K562 (cell line): ENCODE measurements at regions not wholly inside any gene's neighbourhood (a gene's known extent, or its start where the extent isn't known, plus 50 kb on each side); places are given as distances from the start of the nearest gene placed in this dataset.

Experiments used
- ATAC-seq: fragments of 200-7000 bp; cut with Tn5 transposase; 3 replicates; pipeline ENCODE4 v1.9.1; 2020; ENCODE audit warnings: moderate library complexity
- BruUV-seq: library from RNA; stranded (reverse); fragments of 400-500 nt; replicated peaks from 2 replicates; lab custom pipeline; 2021; lab: Mats Ljungman, UMichigan
- CTCF ChIA-PET: fragments of 300-600 bp; formaldehyde crosslinking; extraction: SDS; loops from one replicate; lab custom pipeline; 2021; ENCODE audit warnings: low intra/inter-chr PET ratio; lab: Yijun Ruan, JAX
- POLR2A ChIA-PET: fragments of 300-600, 350-650 bp; sonication (Branson Sonifier 250); formaldehyde crosslinking; extraction: SDS; loops from one replicate; lab custom pipeline; 2021; ENCODE audit warnings: antibody characterized with exemption, inconsistent platforms; lab: Yijun Ruan, JAX
- DNase-seq, 4 experiments: peaks; one replicate each; pipeline versions ENCODE4 v3.0.0 to v3.0.0-alpha.2; 2011 to 2018; ENCODE audit warnings: low spot score in 3 of 4, mixed read lengths in 3 of 4; ENCODE audit errors: extremely low read depth in 1 of 4
- FAIRE-seq: peaks from 2 replicates; lab custom pipeline; 2011; peaks lifted over from hg19 to GRCh38; lab: Jason Lieb, UNC
- H2AFZ ChIP-seq: 2 replicates; pipeline ENCODE4 v1.6.0; 2011; ENCODE audit warnings: low read depth, low read length, control low read depth, inconsistent platforms
- H3K27ac ChIP-seq: fragments of 200-600 bp; 3 replicates; pipeline ENCODE4 v1.8.0; 2011; ENCODE audit warnings: low read depth, mild to moderate bottlenecking, control low read depth, inconsistent platforms, low read length, moderate library complexity, mixed read lengths; ENCODE audit errors: extremely low read depth
- H3K27me3 ChIP-seq, 2 experiments: fragments of 300-600 bp in 1 of 2; 2 replicates in 1 of 2; 3 replicates in 1 of 2; pipeline versions ENCODE4 v1.6.0 to v1.8.0; 2011; ENCODE audit warnings: inconsistent platforms in 2 of 2, low read length in 2 of 2, mild to moderate bottlenecking in 1 of 2, mixed read lengths in 1 of 2, moderate library complexity in 1 of 2; ENCODE audit not compliant: control insufficient read depth in 2 of 2, insufficient read depth in 2 of 2
- H3K36me3 ChIP-seq: fragments of 300-600 bp; 3 replicates; pipeline ENCODE4 v1.8.0; 2011; ENCODE audit warnings: mild to moderate bottlenecking, low read length, inconsistent platforms; ENCODE audit not compliant: control insufficient read depth, insufficient read depth
- H3K4me1 ChIP-seq, 2 experiments: fragments of 200-600 bp in 1 of 2; replicated peaks in 1 of 2; 2 replicates in 1 of 2; 3 replicates in 1 of 2; pipeline versions ENCODE4 v1.5.1 to v1.8.0; 2011; ENCODE audit warnings: inconsistent platforms in 2 of 2, low read length in 2 of 2, mild to moderate bottlenecking in 1 of 2, mixed read lengths in 1 of 2, moderate library complexity in 1 of 2; ENCODE audit not compliant: control insufficient read depth in 2 of 2, insufficient read depth in 2 of 2
- H3K4me2 ChIP-seq: 2 replicates; pipeline ENCODE4 v1.6.1; 2011; ENCODE audit warnings: low read length, control low read depth, inconsistent platforms, mixed read lengths; ENCODE audit not compliant: insufficient read depth
- H3K4me3 ChIP-seq: fragments of 200-600 bp; sonication (generic), shearing (Covaris generic); 2 replicates; pipeline ENCODE4 v1.5.1; 2016; ENCODE audit warnings: control low read depth, inconsistent platforms
- H3K79me2 ChIP-seq: fragments of 200-600 bp; 3 replicates; pipeline ENCODE4 v1.8.0; 2011; ENCODE audit warnings: low read length, inconsistent platforms; ENCODE audit not compliant: control insufficient read depth, insufficient read depth
- H3K9ac ChIP-seq, 2 experiments: 2 replicates each; pipeline versions ENCODE4 v1.6.0 to v1.6.1; 2011; ENCODE audit warnings: low read depth in 2 of 2, low read length in 2 of 2, control low read depth in 1 of 2, inconsistent platforms in 1 of 2, mild to moderate bottlenecking in 1 of 2, mixed read lengths in 1 of 2; ENCODE audit not compliant: insufficient read depth in 1 of 2
- H3K9me1 ChIP-seq: one replicate; pipeline ENCODE4 v1.6.0; 2011; ENCODE audit warnings: inconsistent platforms, mild to moderate bottlenecking, low read length, moderate library complexity; ENCODE audit not compliant: control insufficient read depth, insufficient read depth
- H3K9me3 ChIP-seq: replicated peaks from 2 replicates; pipeline ENCODE4 v1.5.1; 2011; ENCODE audit warnings: low read depth, low read length, inconsistent platforms; ENCODE audit not compliant: control insufficient read depth, insufficient read depth
- H4K20me1 ChIP-seq: replicated peaks from 2 replicates; pipeline ENCODE4 v1.6.1; 2011; ENCODE audit warnings: low read length, inconsistent platforms, mixed read lengths; ENCODE audit not compliant: control insufficient read depth, insufficient read depth
- FOXJ3 ChIP-seq: sonication (generic); formaldehyde crosslinking; IDR thresholded peaks from 2 replicates; pipeline ENCODE4 v1.4.0; 2020; ENCODE audit warnings: mild to moderate bottlenecking, missing genetic modification reagents
- HDGF ChIP-seq: fragments of 450-650 bp; IDR thresholded peaks from 2 replicates; pipeline ENCODE4 v1.6.1; 2016
- PHF20 ChIP-seq: fragments of 450-650 bp; IDR thresholded peaks from 2 replicates; pipeline ENCODE4 v1.6.1; 2018; ENCODE audit not compliant: partially characterized antibody
- STAT5A ChIP-seq: IDR thresholded peaks from 2 replicates; pipeline ENCODE4 v1.6.1; 2012; ENCODE audit warnings: low read length, inconsistent platforms, borderline replicate concordance
- WGBS: fragments of 100-300 bp; shearing (Covaris generic); methylation state at CpG from one replicate; pipeline ENCODE4 v1.1.6; 2016; ENCODE audit warnings: low coverage, mixed read lengths; ENCODE audit not compliant: insufficient coverage; ENCODE audit errors: missing lambda C conversion rate; 5-methylcytosine and 5-hydroxymethylcytosine counted together
- in situ Hi-C: fragments of 300-500 bp; cut with MboI; formaldehyde crosslinking; loops from 4 replicates; pipeline ENCODE4 v1.15.0; 2018; ENCODE audit warnings: inconsistent platforms, mixed read lengths
- intact Hi-C: fragments of 100-400 bp; cut with micrococcal nuclease; formaldehyde crosslinking; loops from 2 replicates; pipeline ENCODE4 v1.14.2; 2022
- TF ChIP-seq, protein P1 (sequence below): fragments of 250-450 bp; sonication (Bioruptor Pico); IDR thresholded peaks from 2 replicates; pipeline ENCODE4 v1.4.0; 2020; ENCODE audit warnings: borderline replicate concordance
- TF ChIP-seq, protein P2 (sequence below): sonication (generic); IDR thresholded peaks from 2 replicates; pipeline ENCODE4 v1.6.1; 2016

DNA sequence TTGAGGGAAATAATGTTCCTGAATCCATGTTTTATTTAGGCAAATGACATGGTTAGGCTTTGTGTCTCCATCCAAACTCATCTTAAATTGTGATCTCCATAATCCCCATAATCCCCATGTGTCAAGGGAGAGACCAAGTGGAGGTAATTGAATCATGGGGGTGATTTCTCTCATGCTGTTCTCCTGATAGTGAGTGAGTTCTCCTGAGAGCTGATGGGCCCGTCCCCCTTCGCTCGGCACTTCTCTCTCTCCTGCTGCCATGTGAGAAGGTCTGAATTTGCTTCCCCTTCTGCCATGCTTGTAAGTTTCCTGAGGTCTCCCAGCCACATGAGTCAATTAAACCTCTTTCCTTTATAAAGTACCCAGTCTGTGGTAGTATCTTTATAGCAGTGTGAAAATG, 563.0 kb upstream of the NR3C2 start:
- Histone ChIP-seq H3K27ac (no peak overlapping the region), H3K4me3 (no peak overlapping the region), H3K4me2 (no peak overlapping the region), H2AFZ (no peak overlapping the region), H3K36me3 (no peaks in the 10 kb centered on the region), H4K20me1 (no peaks in the 10 kb centered on the region)
- ATAC-seq, result no peak
- WGBS, result 7% methylated on average over 3 of the region's 3 CpGs
- CTCF ChIA-PET, result interaction anchor here (0.6 kb wide), 1 partner anchor 171 kb away, joined by 3 read pairs; no protein-coding TSS in a partner anchor
- TF ChIP-seq, protein P1, sequence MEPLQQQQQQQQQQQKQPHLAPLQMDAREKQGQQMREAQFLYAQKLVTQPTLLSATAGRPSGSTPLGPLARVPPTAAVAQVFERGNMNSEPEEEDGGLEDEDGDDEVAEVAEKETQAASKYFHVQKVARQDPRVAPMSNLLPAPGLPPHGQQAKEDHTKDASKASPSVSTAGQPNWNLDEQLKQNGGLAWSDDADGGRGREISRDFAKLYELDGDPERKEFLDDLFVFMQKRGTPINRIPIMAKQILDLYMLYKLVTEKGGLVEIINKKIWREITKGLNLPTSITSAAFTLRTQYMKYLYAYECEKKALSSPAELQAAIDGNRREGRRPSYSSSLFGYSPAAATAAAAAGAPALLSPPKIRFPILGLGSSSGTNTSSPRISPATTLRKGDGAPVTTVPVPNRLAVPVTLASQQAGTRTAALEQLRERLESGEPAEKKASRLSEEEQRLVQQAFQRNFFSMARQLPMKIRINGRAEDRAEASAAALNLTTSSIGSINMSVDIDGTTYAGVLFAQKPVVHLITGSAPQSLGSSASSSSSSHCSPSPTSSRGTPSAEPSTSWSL (CRISPR knock-in tag), result no peak
- TF ChIP-seq FOXJ3 (CRISPR knock-in tag), result no peak
- no peak for TF ChIP-seq STAT5A
- TF ChIP-seq, protein P2, sequence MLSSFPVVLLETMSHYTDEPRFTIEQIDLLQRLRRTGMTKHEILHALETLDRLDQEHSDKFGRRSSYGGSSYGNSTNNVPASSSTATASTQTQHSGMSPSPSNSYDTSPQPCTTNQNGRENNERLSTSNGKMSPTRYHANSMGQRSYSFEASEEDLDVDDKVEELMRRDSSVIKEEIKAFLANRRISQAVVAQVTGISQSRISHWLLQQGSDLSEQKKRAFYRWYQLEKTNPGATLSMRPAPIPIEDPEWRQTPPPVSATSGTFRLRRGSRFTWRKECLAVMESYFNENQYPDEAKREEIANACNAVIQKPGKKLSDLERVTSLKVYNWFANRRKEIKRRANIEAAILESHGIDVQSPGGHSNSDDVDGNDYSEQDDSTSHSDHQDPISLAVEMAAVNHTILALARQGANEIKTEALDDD, result no peak
- TF ChIP-seq PHF20, result no peak
- no peak for TF ChIP-seq HDGF
- TF ChIP-seq, all 486 proteins: peak for 0
- Histone ChIP-seq H3K79me2 (no peaks in the 10 kb centered on the region), H3K27me3 (no peaks in the 10 kb centered on the region), H3K4me1 (no peaks in the 10 kb centered on the region), H3K9me3 (no peaks in the 10 kb centered on the region), H3K9me1 (no peaks in the 10 kb centered on the region), H3K9ac (no peak overlapping the region)
- intact Hi-C loops (no loop called here), in situ Hi-C loops (no loop called here)
- no TSS peak for BruUV-seq
- no peak for FAIRE-seq
- no peak for DNase-seq
- POLR2A ChIA-PET, result no interaction called here
